Cardiac muscle cell (in vitro differentiated cells and primary cell): ENCODE measurements at regions not wholly inside any gene's neighbourhood (a gene's known extent, or its start where the extent isn't known, plus 50 kb on each side); places are given as distances from the start of the nearest gene placed in this dataset.

Experiments used
- DNase-seq, 2 donors: peaks; one replicate each; pipeline versions ENCODE4 v3.0.0 to v3.0.0-alpha.2; 2010 to 2017; ENCODE audit warnings: low read depth in 1 of 2, low spot score in 1 of 2
- H3K27ac ChIP-seq: fragments of 200-600 bp; sonication (generic); 2 replicates; pipeline ENCODE4 v1.5.1; 2016
- H3K27me3 ChIP-seq: fragments of 200-600 bp; sonication (generic); 2 replicates; pipeline ENCODE4 v1.6.0; 2016; ENCODE audit warnings: control low read depth
- H3K36me3 ChIP-seq: fragments of 200-600 bp; sonication (generic); 2 replicates; pipeline ENCODE4 v1.5.1; 2016; ENCODE audit warnings: control low read depth
- H3K4me1 ChIP-seq: fragments of 200-600 bp; sonication (generic); 2 replicates; pipeline ENCODE4 v1.8.1; 2017; ENCODE audit warnings: low read depth, mild to moderate bottlenecking, mixed run types
- H3K4me3 ChIP-seq: fragments of 200-600 bp; sonication (generic); 2 replicates; pipeline ENCODE4 v1.5.1; 2016; ENCODE audit warnings: mild to moderate bottlenecking
- H3K9me3 ChIP-seq: fragments of 200-600 bp; sonication (generic); 2 replicates; pipeline ENCODE4 v1.5.1; 2017; ENCODE audit warnings: low read depth, mild to moderate bottlenecking, control low read depth
- CTCF ChIP-seq: IDR thresholded peaks from 2 replicates; pipeline ENCODE4 v1.5.1; 2012; ENCODE audit warnings: low read depth, mild to moderate bottlenecking, low read length

GRCh38 chr4:181659202-181659601, 584.0 kb upstream of the TENM3 start:
- no peaks in the 10 kb centered on the region for H3K4me1 ChIP-seq
- no peaks in the 10 kb centered on the region for H3K9me3 ChIP-seq
- no peaks in the 10 kb centered on the region for H3K27me3 ChIP-seq
- peak in 1 of 2 donors; percentile 73 for DNase-seq
- no peaks in the 10 kb centered on the region for H3K36me3 ChIP-seq
- TF ChIP-seq CTCF, result no peak
- H3K4me3 ChIP-seq, result no peak overlapping the region
- H3K27ac ChIP-seq, result no peak overlapping the region

GRCh38 chr4:181659876-181660275, 583.3 kb upstream of the TENM3 start:
- Histone ChIP-seq H3K4me1 (no peaks in the 10 kb centered on the region), H3K27ac (no peak overlapping the region), H3K27me3 (no peaks in the 10 kb centered on the region), H3K36me3 (no peaks in the 10 kb centered on the region), H3K4me3 (no peak overlapping the region), H3K9me3 (no peaks in the 10 kb centered on the region)
- DNase-seq, result no peak
- no peak for TF ChIP-seq CTCF

- Histone ChIP-seq H3K27ac (no peak overlapping the region), H3K27me3 (no peaks in the 10 kb centered on the region), H3K4me3 (no peak overlapping the region), H3K36me3 (no peaks in the 10 kb centered on the region), H3K9me3 (no peaks in the 10 kb centered on the region), H3K4me1 (no peaks in the 10 kb centered on the region)
- TF ChIP-seq CTCF, result no peak
- peak in 1 of 2 donors; percentile 77 for DNase-seq
These were observed 582.1 kb upstream of the TENM3 start for GRCh38 chr4:181661090-181661489.

GRCh38 chr4:181661923-181662322, 581.3 kb upstream of the TENM3 start:
- TF ChIP-seq CTCF, result no peak
- Histone ChIP-seq H3K27me3 (no peaks in the 10 kb centered on the region), H3K4me1 (no peaks in the 10 kb centered on the region), H3K27ac (no peak overlapping the region), H3K36me3 (no peaks in the 10 kb centered on the region), H3K4me3 (no peak overlapping the region), H3K9me3 (no peaks in the 10 kb centered on the region)
- peak in 1 of 2 donors; percentile 25 for DNase-seq

- Histone ChIP-seq H3K27ac (no peak overlapping the region), H3K9me3 (no peaks in the 10 kb centered on the region), H3K4me3 (no peak overlapping the region), H3K36me3 (no peaks in the 10 kb centered on the region), H3K4me1 (no peaks in the 10 kb centered on the region), H3K27me3 (no peaks in the 10 kb centered on the region)
- no peak for TF ChIP-seq CTCF
- peak; percentile 30 to 65 for DNase-seq
These were observed 580.8 kb upstream of the TENM3 start for GRCh38 chr4:181662383-181662782.

GRCh38 chr4:181670506-181670905, 572.7 kb upstream of the TENM3 start:
- Histone ChIP-seq H3K36me3 (no peaks in the 10 kb centered on the region), H3K27me3 (no peaks in the 10 kb centered on the region), H3K4me1 (no peaks in the 10 kb centered on the region), H3K4me3 (no peak overlapping the region), H3K9me3 (no peaks in the 10 kb centered on the region), H3K27ac (no peak overlapping the region)
- DNase-seq, result no peak
- TF ChIP-seq CTCF, result no peak
